HepG2 (cell line): ENCODE measurements at regions not wholly inside any gene's neighbourhood (a gene's known extent, or its start where the extent isn't known, plus 50 kb on each side); places are given as distances from the start of the nearest gene placed in this dataset.
A peak's percentile ranks its signal among the peaks of the same experiment; 100 is the strongest.

ENCODE experiments used
- ATF7 ChIP-seq, 2 experiments: fragments of 450-650 bp in 1 of 2; sonication (generic) in 1 of 2; formaldehyde crosslinking in 1 of 2; IDR thresholded peaks; 2 replicates each; pipeline versions ENCODE4 v1.4.0 to v1.6.1; 2016 to 2020; ENCODE audit warnings: antibody characterized with exemption in 1 of 2, mild to moderate bottlenecking in 1 of 2, missing genetic modification reagents in 1 of 2
- CSRNP2 ChIP-seq: sonication (generic); formaldehyde crosslinking; conservative IDR thresholded peaks from 2 replicates; pipeline ENCODE4 v1.8.0; 2022; ENCODE audit warnings: low read depth, missing genetic modification reagents
- FOXK2 ChIP-seq: fragments of 450-650 bp; IDR thresholded peaks from 2 replicates; pipeline ENCODE4 v1.6.1; 2016
- GATAD2A ChIP-seq: IDR thresholded peaks from 2 replicates; pipeline ENCODE4 v1.6.1; 2016
- KDM6A ChIP-seq: IDR thresholded peaks from 2 replicates; pipeline ENCODE4 v1.6.1; 2016; ENCODE audit warnings: low read depth
- MED13 ChIP-seq: sonication (generic); formaldehyde crosslinking; IDR thresholded peaks from 2 replicates; pipeline ENCODE4 v1.5.0; 2020; ENCODE audit warnings: missing genetic modification reagents
- MIER3 ChIP-seq: IDR thresholded peaks from 2 replicates; pipeline ENCODE4 v1.6.1; 2016; ENCODE audit warnings: missing compliant biosample characterization, borderline replicate concordance
- NONO ChIP-seq, 2 experiments: fragments of 450-650 bp in 1 of 2; sonication (generic) in 1 of 2; formaldehyde crosslinking in 1 of 2; IDR thresholded peaks in 1 of 2; conservative IDR thresholded peaks in 1 of 2; 2 replicates each; pipeline versions ENCODE4 v1.6.1 to v1.8.0; 2017 to 2022; ENCODE audit warnings: mild to moderate bottlenecking in 1 of 2, missing genetic modification reagents in 1 of 2, moderate library complexity in 1 of 2
- RFX3 ChIP-seq: IDR thresholded peaks from 2 replicates; pipeline ENCODE4 v1.6.1; 2016; ENCODE audit warnings: missing biosample characterization, missing genetic modification reagents
- SNAI1 ChIP-seq: sonication (generic); formaldehyde crosslinking; IDR thresholded peaks from 2 replicates; pipeline ENCODE4 v1.5.0; 2020; ENCODE audit warnings: mild to moderate bottlenecking, missing genetic modification reagents, borderline replicate concordance
- SNAPC2 ChIP-seq: sonication (generic); formaldehyde crosslinking; IDR thresholded peaks from 2 replicates; pipeline ENCODE4 v1.8.1; 2022; ENCODE audit warnings: mild to moderate bottlenecking, missing genetic modification reagents
- SOX13 ChIP-seq, 3 experiments: fragments of 450-650 bp in 1 of 3; sonication (generic) in 1 of 3; formaldehyde crosslinking in 1 of 3; IDR thresholded peaks in 2 of 3; conservative IDR thresholded peaks in 1 of 3; 2 replicates each; pipeline versions ENCODE4 v1.5.0 to v1.6.1; 2016 to 2020; ENCODE audit warnings: antibody characterized with exemption in 1 of 3, mild to moderate bottlenecking in 1 of 3, missing compliant biosample characterization in 1 of 3, missing genetic modification reagents in 1 of 3, moderate library complexity in 1 of 3
- SRSF4 ChIP-seq: fragments of 200-400 bp; formaldehyde crosslinking; IDR thresholded peaks from one replicate; pipeline ENCODE4 v1.6.1; 2018; ENCODE audit warnings: mild to moderate bottlenecking, low read depth, low read length, moderate library complexity; ENCODE audit not compliant: poor library complexity, severe bottlenecking
- WIZ ChIP-seq: sonication (generic); formaldehyde crosslinking; IDR thresholded peaks from 2 replicates; pipeline ENCODE4 v1.5.1; 2020; ENCODE audit warnings: mild to moderate bottlenecking, missing genetic modification reagents
- ZC3H13 ChIP-seq: sonication (generic); formaldehyde crosslinking; IDR thresholded peaks from 2 replicates; pipeline ENCODE4 v1.8.1; 2023; ENCODE audit warnings: mild to moderate bottlenecking, missing genetic modification reagents, moderate library complexity
- ZFP36L2 ChIP-seq: sonication (generic); formaldehyde crosslinking; IDR thresholded peaks from 2 replicates; pipeline ENCODE4 v1.4.0; 2020; ENCODE audit warnings: missing genetic modification reagents
- ZNF253 ChIP-seq: sonication (generic); formaldehyde crosslinking; IDR thresholded peaks from 2 replicates; pipeline ENCODE4 v1.8.0; 2022; ENCODE audit warnings: mild to moderate bottlenecking, missing genetic modification reagents, borderline replicate concordance
- ZNF335 ChIP-seq: sonication (generic); formaldehyde crosslinking; IDR thresholded peaks from 2 replicates; pipeline ENCODE4 v1.4.0; 2020; ENCODE audit warnings: missing genetic modification reagents
- ZNF530 ChIP-seq: sonication (generic); formaldehyde crosslinking; IDR thresholded peaks from 2 replicates; pipeline ENCODE4 v1.5.0; 2020; ENCODE audit warnings: low read depth, mild to moderate bottlenecking, missing genetic modification reagents
- ZNF670 ChIP-seq: sonication (generic); formaldehyde crosslinking; IDR thresholded peaks from 2 replicates; pipeline ENCODE4 v1.8.0; 2022; ENCODE audit warnings: mild to moderate bottlenecking, missing genetic modification reagents, borderline replicate concordance
- ZSCAN31 ChIP-seq: sonication (generic); formaldehyde crosslinking; IDR thresholded peaks from 2 replicates; pipeline ENCODE4 v1.5.0; 2020; ENCODE audit warnings: low read depth, mild to moderate bottlenecking, missing genetic modification reagents
- TF ChIP-seq, protein P1 (sequence below): sonication (generic); formaldehyde crosslinking; IDR thresholded peaks from 2 replicates; pipeline ENCODE4 v1.4.0; 2020; ENCODE audit warnings: mild to moderate bottlenecking, missing genetic modification reagents
- TF ChIP-seq, protein P2 (sequence below): sonication (generic); formaldehyde crosslinking; IDR thresholded peaks from 2 replicates; pipeline ENCODE4 v1.8.0; 2022; ENCODE audit warnings: mild to moderate bottlenecking, missing genetic modification reagents, borderline replicate concordance
- TF ChIP-seq, protein P3 (sequence below): sonication (generic); formaldehyde crosslinking; IDR thresholded peaks from 2 replicates; pipeline ENCODE4 v1.5.0; 2020; ENCODE audit warnings: missing genetic modification reagents, mild to moderate bottlenecking, borderline replicate concordance

DNA sequence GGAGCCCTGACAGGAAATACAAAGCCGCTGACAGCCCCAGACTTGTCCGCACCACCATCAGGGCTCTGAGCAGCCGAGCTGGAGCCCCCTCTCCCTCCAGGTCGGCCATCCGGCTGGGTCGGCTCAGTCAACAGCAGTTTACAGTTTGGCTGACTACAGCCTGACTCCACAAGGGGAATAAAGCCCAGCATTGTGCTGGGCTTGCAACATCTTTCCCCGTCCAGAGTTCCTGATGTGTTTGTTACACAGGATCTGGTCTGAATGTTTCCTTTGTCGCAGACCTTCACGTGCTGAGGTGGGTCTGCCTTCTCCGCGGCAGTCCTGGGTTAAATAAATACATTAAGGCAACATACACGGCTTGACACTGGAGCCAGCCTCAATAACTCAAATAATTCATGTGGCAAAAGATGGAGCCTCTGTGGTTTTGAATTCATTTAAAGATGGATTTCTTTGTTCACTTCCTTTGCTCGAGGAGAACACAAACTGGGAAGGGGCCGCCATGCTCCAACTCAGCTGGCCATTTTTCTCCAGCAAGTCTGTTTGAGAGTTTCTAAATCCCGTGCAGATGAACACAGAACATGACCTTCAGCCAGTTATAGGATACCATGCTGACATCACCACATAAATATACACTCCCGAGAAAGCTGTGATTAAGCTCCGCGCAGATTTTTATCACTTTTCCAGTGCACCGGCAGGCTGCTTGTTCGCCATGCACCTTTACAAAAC, 192.1 kb downstream of the WDR11 start (continued):
- TF ChIP-seq CSRNP2 (CRISPR knock-in tag) (no peak), ZNF670 (CRISPR knock-in tag) (no peak), ZNF335 (no peak), ZNF530 (no peak), WIZ (CRISPR knock-in tag) (no peak), ZNF253 (CRISPR knock-in tag) (no peak), ZC3H13 (CRISPR knock-in tag) (no peak), SRSF4 (no peak), MIER3 (no peak), RFX3 (no peak), ZSCAN31 (CRISPR knock-in tag) (0 out of 2 replicates have a peak, but pooled peaks have one; percentile 40), NONO (IDR thresholded peaks at IDR 0.05) (no peak), NONO (CRISPR knock-in tag; conservative IDR thresholded peaks at IDR 0.05) (peak; percentile 85), FOXK2 (no peak), GATAD2A (CRISPR knock-in tag) (peak; percentile 65; the same call in 1 of the 2 replicates), ZFP36L2 (CRISPR knock-in tag) (no peak), SNAPC2 (0 out of 2 replicates have a peak, but pooled peaks have one; percentile 36), ATF7 (IDR thresholded peaks at IDR 0.05) (no peak), ATF7 (CRISPR knock-in tag; IDR thresholded peaks at IDR 0.05) (no peak), KDM6A (CRISPR knock-in tag) (peak; percentile 66), MED13 (CRISPR knock-in tag) (0 out of 2 replicates have a peak, but pooled peaks have one; percentile 31), SNAI1 (CRISPR knock-in tag) (no peak), SOX13 (IDR thresholded peaks at IDR 0.05) (peak; percentile 81), SOX13 (CRISPR knock-in tag; conservative IDR thresholded peaks at IDR 0.05 in 1 of 2, IDR thresholded peaks at IDR 0.05 in 1 of 2) (peak in 1 of 2 experiments; percentile 96; a peak in 2 of 4 replicates)
- TF ChIP-seq, protein P1, sequence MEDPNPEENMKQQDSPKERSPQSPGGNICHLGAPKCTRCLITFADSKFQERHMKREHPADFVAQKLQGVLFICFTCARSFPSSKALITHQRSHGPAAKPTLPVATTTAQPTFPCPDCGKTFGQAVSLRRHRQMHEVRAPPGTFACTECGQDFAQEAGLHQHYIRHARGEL (CRISPR knock-in tag), result no peak
- TF ChIP-seq, protein P2, sequence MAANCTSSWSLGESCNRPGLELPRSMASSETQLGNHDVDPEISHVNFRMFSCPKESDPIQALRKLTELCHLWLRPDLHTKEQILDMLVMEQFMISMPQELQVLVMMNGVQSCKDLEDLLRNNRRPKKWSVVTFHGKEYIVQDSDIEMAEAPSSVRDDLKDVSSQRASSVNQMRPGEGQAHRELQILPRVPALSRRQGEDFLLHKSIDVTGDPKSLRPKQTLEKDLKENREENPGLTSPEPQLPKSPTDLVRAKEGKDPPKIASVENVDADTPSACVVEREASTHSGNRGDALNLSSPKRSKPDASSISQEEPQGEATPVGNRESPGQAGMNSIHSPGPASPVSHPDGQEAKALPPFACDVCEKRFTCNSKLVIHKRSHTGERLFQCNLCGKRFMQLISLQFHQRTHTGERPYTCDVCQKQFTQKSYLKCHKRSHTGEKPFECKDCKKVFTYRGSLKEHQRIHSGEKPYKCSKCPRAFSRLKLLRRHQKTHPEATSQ, result no peak
- TF ChIP-seq, protein P3, sequence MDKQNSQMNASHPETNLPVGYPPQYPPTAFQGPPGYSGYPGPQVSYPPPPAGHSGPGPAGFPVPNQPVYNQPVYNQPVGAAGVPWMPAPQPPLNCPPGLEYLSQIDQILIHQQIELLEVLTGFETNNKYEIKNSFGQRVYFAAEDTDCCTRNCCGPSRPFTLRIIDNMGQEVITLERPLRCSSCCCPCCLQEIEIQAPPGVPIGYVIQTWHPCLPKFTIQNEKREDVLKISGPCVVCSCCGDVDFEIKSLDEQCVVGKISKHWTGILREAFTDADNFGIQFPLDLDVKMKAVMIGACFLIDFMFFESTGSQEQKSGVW (CRISPR knock-in tag), result no peak
